ENCODE measurements at regions not wholly inside any gene's neighbourhood (a gene's known extent, or its start where the extent isn't known, plus 50 kb on each side); places are given as distances from the start of the nearest gene placed in this dataset.

DNA sequence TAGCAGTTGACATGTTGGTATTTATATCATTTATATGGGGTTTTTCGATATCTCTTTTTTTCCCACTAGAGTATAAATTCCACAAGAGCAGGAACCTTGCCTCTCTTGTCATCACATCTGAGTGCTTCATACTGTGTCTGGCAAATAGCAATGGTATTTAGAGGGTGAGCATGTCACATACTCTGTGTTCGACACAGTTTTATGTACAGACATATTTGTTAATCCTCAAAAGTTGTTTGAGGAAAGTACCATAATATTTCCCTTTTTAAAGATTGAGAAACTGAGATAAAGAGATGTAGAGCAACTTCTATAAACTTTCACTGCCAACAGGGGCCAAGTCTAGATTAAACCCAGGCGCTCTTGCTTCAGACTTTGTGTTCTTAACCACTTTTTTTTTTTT lies 324.6 kb upstream of the PDGFD start:
- TF ChIP-seq, protein P1, sequence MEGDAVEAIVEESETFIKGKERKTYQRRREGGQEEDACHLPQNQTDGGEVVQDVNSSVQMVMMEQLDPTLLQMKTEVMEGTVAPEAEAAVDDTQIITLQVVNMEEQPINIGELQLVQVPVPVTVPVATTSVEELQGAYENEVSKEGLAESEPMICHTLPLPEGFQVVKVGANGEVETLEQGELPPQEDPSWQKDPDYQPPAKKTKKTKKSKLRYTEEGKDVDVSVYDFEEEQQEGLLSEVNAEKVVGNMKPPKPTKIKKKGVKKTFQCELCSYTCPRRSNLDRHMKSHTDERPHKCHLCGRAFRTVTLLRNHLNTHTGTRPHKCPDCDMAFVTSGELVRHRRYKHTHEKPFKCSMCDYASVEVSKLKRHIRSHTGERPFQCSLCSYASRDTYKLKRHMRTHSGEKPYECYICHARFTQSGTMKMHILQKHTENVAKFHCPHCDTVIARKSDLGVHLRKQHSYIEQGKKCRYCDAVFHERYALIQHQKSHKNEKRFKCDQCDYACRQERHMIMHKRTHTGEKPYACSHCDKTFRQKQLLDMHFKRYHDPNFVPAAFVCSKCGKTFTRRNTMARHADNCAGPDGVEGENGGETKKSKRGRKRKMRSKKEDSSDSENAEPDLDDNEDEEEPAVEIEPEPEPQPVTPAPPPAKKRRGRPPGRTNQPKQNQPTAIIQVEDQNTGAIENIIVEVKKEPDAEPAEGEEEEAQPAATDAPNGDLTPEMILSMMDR (conservative IDR thresholded peaks at IDR 0.05; ENCODE audit: low read length) = no peak
- no peak for TF ChIP-seq EZH2phosphoT487 (IDR thresholded peaks at IDR 0.05; ENCODE audit: borderline replicate concordance, low read depth, low read length)
